Ovary (tissue), 3 donors: ENCODE measurements at regions not wholly inside any gene's neighbourhood (a gene's known extent, or its start where the extent isn't known, plus 50 kb on each side); places are given as distances from the start of the nearest gene placed in this dataset.

Experiments
- CTCF ChIP-seq, 3 donors: fragments of 450-650 bp in 2 of 3; fragments of 200-600 bp in 1 of 3; IDR thresholded peaks; one replicate each; pipeline versions ENCODE4 v1.5.1 to v1.8.0; 2016 to 2022; ENCODE audit warnings: antibody characterized with exemption in 3 of 3, mild to moderate bottlenecking in 1 of 3
- POLR2A ChIP-seq: fragments of 450-650 bp; IDR thresholded peaks from one replicate; pipeline ENCODE4 v1.6.1; 2017; ENCODE audit warnings: antibody characterized with exemption, mild to moderate bottlenecking, moderate library complexity
- donor health status: DM: no; HTN: no; CAD: no.

- TF ChIP-seq POLR2A, result no peak
- TF ChIP-seq CTCF (IDR thresholded peaks at IDR 0.05), result no peak
These were observed 229.9 kb downstream of the SNAPC1 start for GRCh38 chr14:61992139-61992538.
